HG02884 (cell line): ENCODE measurements at regions not wholly inside any gene's neighbourhood (a gene's known extent, or its start where the extent isn't known, plus 50 kb on each side); places are given as distances from the start of the nearest gene placed in this dataset.

ENCODE experiments used
- ATAC-seq: cut with Tn5 transposase; IDR thresholded peaks from one replicate; pipeline ENCODE4 v1.9.1; 2021; ENCODE audit warnings: mild to moderate bottlenecking, moderate library complexity; ENCODE audit not compliant: unreplicated experiment

GRCh38 chr1:182200025-182200812 lies 138.7 kb upstream of the ZNF648 start:
- ATAC-seq: no peak

GRCh38 chr1:182198006-182198605 lies 136.6 kb upstream of the ZNF648 start:
- ATAC-seq: no peak

- no peak for ATAC-seq
Measured at GRCh38 chr1:182196897-182197870, 135.7 kb upstream of the ZNF648 start.

DNA sequence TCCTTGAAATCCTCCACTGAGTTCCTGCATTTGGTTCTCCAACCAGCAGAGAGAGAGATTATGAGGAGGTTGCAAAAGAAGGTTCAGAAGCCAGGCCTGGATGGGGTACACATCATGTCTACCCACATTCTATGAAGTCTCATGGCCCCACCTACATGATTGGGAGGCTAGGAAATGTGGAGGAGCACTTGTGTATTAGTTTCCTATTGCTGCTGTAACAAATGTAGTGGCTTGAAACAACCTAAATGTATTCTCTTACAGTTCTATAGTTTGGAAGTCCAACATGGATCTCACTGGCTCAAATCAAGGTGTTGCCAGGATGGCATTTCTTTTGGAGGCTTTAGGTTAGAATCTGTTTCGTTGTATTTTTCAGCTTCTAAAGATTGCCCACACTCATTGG lies 134.2 kb upstream of the ZNF648 start:
- no peak for ATAC-seq

DNA sequence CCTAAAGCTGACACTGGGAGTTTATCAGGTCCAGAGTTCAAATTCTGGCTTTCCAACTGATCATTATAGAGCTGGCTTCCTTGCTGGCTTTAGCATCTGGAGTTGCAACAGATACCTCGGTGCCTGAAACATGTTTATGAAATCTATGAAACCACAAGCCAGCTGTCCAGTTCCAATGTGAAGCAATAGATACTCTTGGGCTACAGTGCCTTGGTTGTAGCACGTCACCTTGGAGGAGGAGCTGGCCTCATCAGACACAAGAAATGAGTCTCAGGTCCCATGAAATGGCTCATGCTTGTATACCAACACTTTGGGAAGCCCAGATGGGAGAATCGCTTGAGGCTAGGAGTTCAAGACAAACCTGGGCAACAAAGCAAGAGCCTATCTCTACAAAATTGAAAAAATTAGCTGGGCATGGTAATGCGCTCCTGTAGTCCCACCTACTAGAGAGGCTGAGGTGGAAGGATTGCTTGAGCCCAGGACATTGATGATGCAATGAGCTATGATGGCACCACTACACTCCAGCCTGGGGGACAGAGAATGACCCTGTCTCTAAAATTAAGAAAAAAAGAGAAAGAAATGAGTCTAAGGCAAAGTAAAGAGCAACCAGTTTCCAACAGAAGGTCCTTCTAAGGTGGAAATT lies 132.5 kb upstream of the ZNF648 start:
- ATAC-seq: no peak

DNA sequence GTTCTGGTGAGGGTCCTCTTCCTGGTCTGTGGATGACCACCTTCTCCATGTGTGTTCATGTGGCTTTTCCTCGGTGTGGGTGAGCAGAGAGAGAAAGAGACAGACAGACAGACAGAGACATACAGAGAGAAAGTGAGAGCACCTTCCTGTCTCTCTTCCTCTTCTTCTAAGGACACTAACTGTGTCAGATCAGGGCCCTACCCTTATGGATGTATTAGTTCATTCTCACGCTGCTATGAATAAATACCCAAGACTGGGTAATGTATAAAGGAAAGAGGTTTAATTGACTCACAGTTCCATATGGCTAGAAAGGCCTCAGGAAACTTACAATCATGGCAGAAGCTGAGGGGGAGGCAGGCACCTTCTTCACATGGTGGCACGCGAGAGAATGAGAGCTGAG lies 131.5 kb upstream of the ZNF648 start:
- no peak for ATAC-seq

DNA sequence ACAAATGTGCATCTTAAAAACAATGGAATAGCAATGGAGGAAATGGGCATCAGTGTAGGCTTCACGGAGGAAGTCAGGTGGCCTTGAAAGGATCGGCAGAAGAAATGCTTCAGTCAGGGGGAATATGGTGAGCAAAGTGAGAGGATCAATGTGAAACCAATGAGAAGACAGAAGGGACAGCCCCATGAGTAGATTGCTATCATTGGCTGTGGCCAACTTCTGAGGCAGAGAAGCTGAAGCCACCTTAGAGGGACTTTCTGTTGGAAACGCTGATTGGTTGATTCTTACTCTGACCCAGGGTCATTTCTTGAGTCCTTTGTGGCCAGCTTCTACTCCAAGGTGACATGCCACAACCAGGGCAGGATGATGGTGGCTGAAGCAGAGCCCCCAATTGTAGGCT lies 130.7 kb upstream of the ZNF648 start:
- no peak for ATAC-seq

GRCh38 chr1:182191381-182192115 lies 130.0 kb upstream of the ZNF648 start:
- no peak for ATAC-seq

DNA sequence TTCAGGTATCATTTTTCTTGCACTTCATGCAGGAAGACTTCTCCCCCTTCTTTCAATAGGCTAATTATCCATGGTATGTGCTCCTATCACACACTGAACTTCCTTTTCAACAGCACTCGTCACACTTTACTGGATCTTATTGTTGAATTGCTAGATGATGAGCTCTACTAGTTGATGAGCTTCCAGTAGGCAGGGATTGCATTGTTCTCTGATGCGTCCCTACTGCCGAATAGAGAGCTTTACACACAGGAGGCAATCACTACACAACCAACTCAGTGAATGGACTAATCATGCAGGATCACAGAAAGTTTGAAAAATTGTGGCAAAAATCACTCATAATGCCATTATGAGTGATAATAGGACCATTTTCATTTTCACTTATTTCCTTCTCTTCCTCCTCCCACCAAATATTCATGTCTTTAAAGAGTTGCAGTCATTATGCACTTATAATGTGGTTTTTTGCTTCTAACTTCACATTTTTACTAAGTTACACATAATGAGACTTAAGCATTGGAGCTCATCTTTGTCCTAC lies 128.1 kb upstream of the ZNF648 start:
- ATAC-seq: no peak

DNA sequence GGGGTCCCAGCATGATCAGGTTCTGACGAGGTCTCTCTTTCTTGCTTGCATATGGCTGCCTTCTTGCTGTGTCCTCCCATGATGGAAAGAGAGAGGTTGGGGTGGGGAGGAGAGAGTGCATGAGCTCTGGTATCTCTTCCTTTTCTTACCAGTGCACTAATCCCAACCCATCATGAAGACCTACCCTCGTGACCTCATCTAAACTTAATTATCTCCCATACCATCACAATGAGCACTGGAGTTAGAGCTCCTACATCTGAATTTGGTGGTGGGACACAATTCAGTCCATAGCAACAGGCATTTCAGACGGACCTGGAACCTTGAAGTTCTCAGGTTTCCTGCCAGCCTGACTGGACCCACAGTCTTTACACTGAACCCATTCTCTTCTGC lies 125.2 kb upstream of the ZNF648 start:
- no peak for ATAC-seq

DNA sequence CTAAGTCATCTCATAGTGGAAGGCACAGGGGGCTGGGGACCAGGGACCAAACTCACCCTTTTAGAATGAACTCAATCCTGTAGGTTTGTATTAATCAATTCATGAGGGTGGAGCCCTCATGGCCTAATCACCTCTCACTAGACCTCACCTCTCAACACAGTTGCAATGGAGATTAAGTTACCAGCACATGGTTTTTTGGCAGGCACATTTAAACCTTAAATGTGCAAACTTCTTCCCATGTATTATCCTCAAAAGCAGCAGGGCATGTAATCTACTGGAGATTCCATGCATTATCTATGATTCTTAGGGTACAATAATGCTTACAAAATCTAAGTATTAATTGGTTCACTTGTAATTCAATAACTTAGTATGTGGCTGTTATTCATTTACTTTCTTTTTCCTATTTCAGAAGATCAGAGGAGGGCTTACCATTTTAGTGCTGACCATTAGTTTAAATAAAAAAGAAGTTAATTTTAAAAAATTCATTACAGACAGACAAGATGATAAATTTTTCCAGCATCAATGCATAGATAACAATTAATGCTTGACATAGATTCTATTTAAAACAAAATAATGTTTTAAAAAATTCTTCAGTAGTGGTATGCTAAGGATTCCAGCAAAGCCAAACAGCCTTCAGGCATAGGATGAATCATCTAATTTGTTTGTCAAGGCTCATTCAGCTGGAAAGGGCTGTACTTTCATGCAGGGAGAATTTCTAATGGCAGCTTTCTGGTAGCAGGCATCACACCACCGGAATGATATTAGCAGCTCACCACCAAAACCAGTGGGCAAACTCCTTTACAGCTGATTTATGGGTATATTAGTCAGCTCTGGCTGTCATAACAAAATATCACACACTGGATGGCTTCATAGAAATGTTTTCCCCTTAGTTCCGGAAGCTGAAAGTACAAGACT lies 124.6 kb upstream of the ZNF648 start:
- ATAC-seq: no peak

- no peak for ATAC-seq
Measured at GRCh38 chr1:182185136-182185535, 123.6 kb upstream of the ZNF648 start.

DNA sequence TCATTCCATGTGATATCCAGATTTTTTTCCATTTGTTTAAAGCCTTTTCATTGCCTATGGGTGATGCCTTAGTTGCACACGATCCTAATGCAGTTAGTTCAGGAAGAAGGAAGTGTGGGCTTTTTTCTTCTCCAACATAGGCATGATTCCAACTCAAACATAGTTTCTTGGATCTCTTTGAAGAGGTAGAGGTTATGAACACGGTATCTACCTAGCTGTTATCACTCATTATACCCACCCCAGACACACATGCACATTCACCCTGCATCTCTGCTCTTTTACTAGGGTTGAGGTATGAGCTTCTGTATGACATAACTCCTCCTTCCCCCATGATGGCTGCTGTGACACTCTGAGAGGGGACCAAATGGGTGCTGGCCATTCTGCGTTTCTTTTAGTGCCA lies 122.1 kb upstream of the ZNF648 start:
- ATAC-seq: no peak

DNA sequence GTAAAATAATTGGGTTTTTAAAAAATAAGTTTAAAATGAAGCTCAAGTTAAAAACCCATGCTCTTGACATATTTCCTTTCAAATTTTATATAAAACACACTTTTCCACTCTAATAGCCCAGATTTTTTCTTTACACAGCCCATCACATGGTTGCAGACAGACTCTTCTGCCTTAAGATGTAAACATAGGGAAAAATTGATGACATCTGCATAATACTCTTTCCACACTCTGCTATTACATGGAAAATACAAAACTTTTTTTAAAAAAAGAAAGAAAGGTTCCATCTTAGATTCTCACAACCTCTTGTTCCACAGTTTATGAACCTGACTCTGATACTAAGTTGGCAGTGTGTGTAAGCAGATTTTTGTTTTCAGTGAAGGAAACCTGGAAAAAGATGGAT lies 120.8 kb upstream of the ZNF648 start:
- ATAC-seq: no peak

DNA sequence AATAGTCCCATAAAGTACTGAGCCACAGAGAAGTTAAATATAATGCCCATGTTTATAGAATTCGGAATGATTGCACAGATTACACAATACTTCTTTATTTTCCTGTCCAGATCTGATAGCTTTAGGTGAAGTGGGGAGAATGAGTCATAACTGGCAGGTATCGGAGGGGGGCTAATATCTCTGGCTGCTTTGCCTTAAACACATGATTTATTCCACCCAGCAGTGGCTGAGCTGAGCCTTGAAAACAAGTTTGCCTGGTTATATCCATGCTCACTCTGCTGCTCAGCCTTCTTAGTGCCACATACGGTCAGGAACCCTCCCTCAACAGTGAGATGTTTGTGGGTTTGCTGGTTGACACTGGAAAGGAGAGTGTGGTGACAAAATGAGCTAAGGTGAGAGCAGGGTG lies 119.7 kb upstream of the ZNF648 start:
- no peak for ATAC-seq

GRCh38 chr1:182175361-182175931 lies 113.9 kb upstream of the ZNF648 start:
- no peak for ATAC-seq

DNA sequence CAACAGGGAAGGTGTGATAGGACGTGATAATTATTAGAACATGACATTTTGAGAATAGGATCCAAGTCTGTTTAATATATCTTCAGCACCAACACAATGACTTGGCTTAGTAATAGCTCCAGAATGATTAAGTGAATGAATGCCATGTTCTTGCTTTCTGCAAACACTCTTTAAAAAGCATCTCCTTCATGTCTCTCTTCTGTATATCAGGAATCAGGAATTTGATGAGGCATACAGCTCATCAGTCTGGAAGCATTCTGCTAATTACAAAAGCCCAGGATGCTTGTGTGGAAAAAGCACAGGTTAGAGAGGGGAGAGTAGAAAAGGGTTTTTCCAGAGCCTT lies 113.0 kb upstream of the ZNF648 start:
- ATAC-seq: no peak

DNA sequence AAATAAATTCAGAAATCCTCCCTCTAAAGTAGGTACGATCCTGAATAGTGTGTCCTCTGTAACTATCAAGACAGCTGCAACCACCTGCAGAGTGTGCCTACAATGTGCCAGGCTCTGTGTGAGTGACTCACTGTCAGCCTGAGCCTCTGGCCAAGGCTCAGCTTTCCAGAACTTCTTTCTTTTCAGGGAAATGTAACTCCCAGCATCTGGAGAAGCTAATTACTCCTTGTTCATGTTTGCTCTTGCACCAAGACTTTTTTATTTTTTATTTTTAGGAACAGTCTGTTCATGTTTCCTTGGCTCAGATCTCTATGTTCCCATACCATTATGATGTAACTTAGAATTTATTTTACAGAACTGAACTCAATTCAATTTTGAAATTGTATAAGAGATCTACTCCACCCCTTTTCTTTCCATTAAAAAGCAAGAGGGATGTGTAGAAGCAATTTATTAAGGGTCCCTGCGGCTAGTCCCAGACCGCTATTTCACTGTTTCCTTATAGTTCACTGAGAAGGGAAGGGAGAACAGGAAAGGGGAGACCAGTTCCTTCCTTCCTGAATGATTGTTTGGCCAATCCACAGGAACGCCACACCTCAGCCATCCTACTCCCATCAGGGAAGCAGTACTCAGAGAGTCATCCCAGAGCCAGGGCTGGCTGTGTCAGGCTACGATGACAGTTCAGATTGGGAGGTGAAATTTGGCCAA lies 112.4 kb upstream of the ZNF648 start:
- ATAC-seq: no peak
